ENCODE measurements at regions not wholly inside any gene's neighbourhood (a gene's known extent, or its start where the extent isn't known, plus 50 kb on each side); places are given as distances from the start of the nearest gene placed in this dataset.

GRCh38 chr11:13163158-13163557, 114.4 kb upstream of the BMAL1 start:
- TF ChIP-seq CTCF (conservative IDR thresholded peaks at IDR 0.05) = no peak
- no peak for DNase-seq (ENCODE audit: low read depth, low spot score)
- H3K4me1 Mint-ChIP-seq = peaks cover 10% of the 10 kb centered on the region
- H3K27ac Mint-ChIP-seq (ENCODE audit: unreplicated experiment) = no peak overlapping the region
- no peak overlapping the region for H3K4me3 Mint-ChIP-seq
- H3K36me3 Mint-ChIP-seq (ENCODE audit: low read depth) = no peaks in the 10 kb centered on the region
- H3K27me3 Mint-ChIP-seq (ENCODE audit: low read depth) = no peaks in the 10 kb centered on the region
- H3K9me3 Mint-ChIP-seq = peaks cover 2% of the 10 kb centered on the region

- H3K36me3 Mint-ChIP-seq (ENCODE audit: low read depth) = no peaks in the 10 kb centered on the region
- DNase-seq (ENCODE audit: low read depth, low spot score) = no peak
- H3K27ac Mint-ChIP-seq (ENCODE audit: unreplicated experiment) = no peak overlapping the region
- H3K27me3 Mint-ChIP-seq (ENCODE audit: low read depth) = no peaks in the 10 kb centered on the region
- peaks cover 1% of the 10 kb centered on the region for H3K4me1 Mint-ChIP-seq
- TF ChIP-seq CTCF (conservative IDR thresholded peaks at IDR 0.05) = no peak
- H3K4me3 Mint-ChIP-seq = no peak overlapping the region
- no peaks in the 10 kb centered on the region for H3K9me3 Mint-ChIP-seq
Observed at GRCh38 chr11:13166036-13166435, 111.6 kb upstream of the BMAL1 start.

GRCh38 chr11:13168271-13168670, 109.3 kb upstream of the BMAL1 start:
- Mint-ChIP-seq H3K4me1 (no peaks in the 10 kb centered on the region), H3K27ac (ENCODE audit: unreplicated experiment) (no peak overlapping the region), H3K4me3 (no peak overlapping the region), H3K36me3 (ENCODE audit: low read depth) (no peaks in the 10 kb centered on the region), H3K9me3 (no peaks in the 10 kb centered on the region), H3K27me3 (ENCODE audit: low read depth) (no peaks in the 10 kb centered on the region)
- no peak for DNase-seq (ENCODE audit: low read depth, low spot score)
- no peak for TF ChIP-seq CTCF (conservative IDR thresholded peaks at IDR 0.05)

GRCh38 chr11:13169709-13170108, 107.9 kb upstream of the BMAL1 start:
- no peak overlapping the region for H3K4me3 Mint-ChIP-seq
- no peaks in the 10 kb centered on the region for H3K9me3 Mint-ChIP-seq
- DNase-seq (ENCODE audit: low read depth, low spot score) = no peak
- no peak for TF ChIP-seq CTCF (conservative IDR thresholded peaks at IDR 0.05)
- H3K4me1 Mint-ChIP-seq = no peaks in the 10 kb centered on the region
- H3K36me3 Mint-ChIP-seq (ENCODE audit: low read depth) = no peaks in the 10 kb centered on the region
- H3K27ac Mint-ChIP-seq (ENCODE audit: unreplicated experiment) = no peak overlapping the region
- no peaks in the 10 kb centered on the region for H3K27me3 Mint-ChIP-seq (ENCODE audit: low read depth)

GRCh38 chr11:13174090-13174489, 103.5 kb upstream of the BMAL1 start:
- no peaks in the 10 kb centered on the region for H3K27me3 Mint-ChIP-seq (ENCODE audit: low read depth)
- no peak for TF ChIP-seq CTCF (conservative IDR thresholded peaks at IDR 0.05)
- no peak overlapping the region for H3K4me3 Mint-ChIP-seq
- H3K4me1 Mint-ChIP-seq = no peaks in the 10 kb centered on the region
- H3K36me3 Mint-ChIP-seq (ENCODE audit: low read depth) = no peaks in the 10 kb centered on the region
- DNase-seq (ENCODE audit: low read depth, low spot score) = no peak
- H3K27ac Mint-ChIP-seq (ENCODE audit: unreplicated experiment) = no peak overlapping the region
- H3K9me3 Mint-ChIP-seq = no peaks in the 10 kb centered on the region
